Body of pancreas (tissue), 4 donors: ENCODE measurements at regions not wholly inside any gene's neighbourhood (a gene's known extent, or its start where the extent isn't known, plus 50 kb on each side); places are given as distances from the start of the nearest gene placed in this dataset.
A peak's percentile ranks its signal among the peaks of the same experiment; 100 is the strongest.

Source experiments
- ATAC-seq: fragments of 150-250 bp; one replicate; pipeline ENCODE4 v1.9.1; 2016
- DNase-seq, 4 donors: peaks; one replicate each; pipeline ENCODE4 v3.0.0-alpha.2; 2019
- H3K27ac ChIP-seq, 4 donors: fragments of 200-600 bp; sonication (generic); 1 replicate in 3 of 4; 2 replicates in 1 of 4; pipeline versions ENCODE4 v1.5.1 to v1.6.1; 2016 to 2019; ENCODE audit warnings: mild to moderate bottlenecking in 1 of 4, mixed read lengths in 1 of 4, moderate library complexity in 1 of 4
- H3K27me3 ChIP-seq, 2 donors: fragments of 200-600 bp; sonication (generic); one replicate each; pipeline ENCODE4 v1.6.0; 2016; ENCODE audit warnings: mild to moderate bottlenecking in 1 of 2
- H3K36me3 ChIP-seq, 2 donors: fragments of 200-600 bp; sonication (generic); replicated peaks in 1 of 2; 2 replicates each; pipeline ENCODE4 v1.5.1; 2016; ENCODE audit warnings: low read depth in 2 of 2; ENCODE audit not compliant: insufficient read depth in 1 of 2
- H3K4me1 ChIP-seq: fragments of 200-600 bp; sonication (generic); one replicate; pipeline ENCODE4 v1.6.0; 2016
- H3K4me3 ChIP-seq, 2 donors: fragments of 200-600 bp; sonication (generic); 1 replicate in 1 of 2; 2 replicates in 1 of 2; pipeline ENCODE4 v1.5.1; 2016 to 2019
- H3K9me3 ChIP-seq, 3 donors: fragments of 200-600 bp; sonication (generic); 1 replicate in 2 of 3; 2 replicates in 1 of 3; pipeline ENCODE4 v1.5.1; 2016
- POLR2A ChIP-seq, 3 donors: fragments of 450-650 bp; IDR thresholded peaks; one replicate each; pipeline ENCODE4 v1.6.1; 2016; ENCODE audit warnings: antibody characterized with exemption in 3 of 3, mild to moderate bottlenecking in 2 of 3
- WGBS, 2 donors: methylation state at CpG; one replicate each; pipeline ENCODE4 v1.1.5; 2017; 5-methylcytosine and 5-hydroxymethylcytosine counted together
- intact Hi-C: fragments of 100-400 bp; cut with DNase I; formaldehyde crosslinking; loops from one replicate; pipeline ENCODE4 v1.15.1; 2023
- TF ChIP-seq, protein P1 (sequence below), 7 experiments: fragments of 450-650 bp in 4 of 7; fragments of 200-600 bp in 3 of 7; sonication (generic) in 3 of 7; IDR thresholded peaks; one replicate each; pipeline ENCODE4 v1.5.1; 2016 to 2019; ENCODE audit warnings: antibody characterized with exemption in 7 of 7

DNA sequence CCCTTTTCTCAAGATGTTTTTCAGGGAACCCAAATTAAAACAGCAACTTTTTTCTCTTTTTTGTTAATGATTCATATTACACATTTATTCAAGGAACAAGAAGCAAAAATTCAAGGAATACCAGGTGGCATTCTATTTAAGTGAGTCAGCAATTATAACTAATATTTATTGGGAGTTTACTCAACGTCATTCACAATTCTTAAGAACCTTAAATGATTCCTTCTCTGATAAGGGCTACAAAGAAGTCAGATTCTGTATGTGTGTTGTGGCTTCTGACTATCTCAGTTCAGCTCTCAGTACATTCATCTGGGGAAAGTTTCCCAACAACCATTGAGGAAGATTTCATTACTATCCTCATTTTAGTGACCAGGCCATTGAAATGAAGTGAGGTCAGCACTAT, 470.7 kb upstream of the AKR1E2 start:
- Histone ChIP-seq H3K27ac (no peak overlapping the region), H3K36me3 (no peaks in the 10 kb centered on the region), H3K27me3 (peaks cover 0 to 5% of the 10 kb centered on the region in 2 donors), H3K9me3 (no peaks in the 10 kb centered on the region), H3K4me3 (no peak overlapping the region), H3K4me1 (peaks cover 12% of the 10 kb centered on the region)
- DNase-seq = no peak
- WGBS, 2 donors = 33 to 50% methylated on average over 1 of the region's 1 CpG
- intact Hi-C loops = no loop called here
- ATAC-seq = no peak
- TF ChIP-seq, protein P1, sequence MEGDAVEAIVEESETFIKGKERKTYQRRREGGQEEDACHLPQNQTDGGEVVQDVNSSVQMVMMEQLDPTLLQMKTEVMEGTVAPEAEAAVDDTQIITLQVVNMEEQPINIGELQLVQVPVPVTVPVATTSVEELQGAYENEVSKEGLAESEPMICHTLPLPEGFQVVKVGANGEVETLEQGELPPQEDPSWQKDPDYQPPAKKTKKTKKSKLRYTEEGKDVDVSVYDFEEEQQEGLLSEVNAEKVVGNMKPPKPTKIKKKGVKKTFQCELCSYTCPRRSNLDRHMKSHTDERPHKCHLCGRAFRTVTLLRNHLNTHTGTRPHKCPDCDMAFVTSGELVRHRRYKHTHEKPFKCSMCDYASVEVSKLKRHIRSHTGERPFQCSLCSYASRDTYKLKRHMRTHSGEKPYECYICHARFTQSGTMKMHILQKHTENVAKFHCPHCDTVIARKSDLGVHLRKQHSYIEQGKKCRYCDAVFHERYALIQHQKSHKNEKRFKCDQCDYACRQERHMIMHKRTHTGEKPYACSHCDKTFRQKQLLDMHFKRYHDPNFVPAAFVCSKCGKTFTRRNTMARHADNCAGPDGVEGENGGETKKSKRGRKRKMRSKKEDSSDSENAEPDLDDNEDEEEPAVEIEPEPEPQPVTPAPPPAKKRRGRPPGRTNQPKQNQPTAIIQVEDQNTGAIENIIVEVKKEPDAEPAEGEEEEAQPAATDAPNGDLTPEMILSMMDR (IDR thresholded peaks at IDR 0.05) = no peak

- Histone ChIP-seq H3K4me1 (peaks cover 12% of the 10 kb centered on the region), H3K4me3 (no peak overlapping the region), H3K36me3 (no peaks in the 10 kb centered on the region), H3K27me3 (peaks cover 0 to 5% of the 10 kb centered on the region in 2 donors), H3K9me3 (no peaks in the 10 kb centered on the region), H3K27ac (peak overlapping the region in 1 of 4 donors; percentile 22)
- intact Hi-C loops = no loop called here
- WGBS, 2 donors = 56 to 69% methylated on average over 7 of the region's 7 CpGs
- TF ChIP-seq POLR2A (IDR thresholded peaks at IDR 0.05) = no peak
- TF ChIP-seq, protein P1 (IDR thresholded peaks at IDR 0.05) = no peak
- ATAC-seq (no peak), DNase-seq (no peak)
Observed at GRCh38 chr10:4354382-4354812, 471.6 kb upstream of the AKR1E2 start.

- H3K4me1 ChIP-seq = peaks cover 12% of the 10 kb centered on the region
- peak overlapping the region in 1 of 4 donors; percentile 22 for H3K27ac ChIP-seq
- peaks cover 0 to 5% of the 10 kb centered on the region in 2 donors for H3K27me3 ChIP-seq
- TF ChIP-seq POLR2A (IDR thresholded peaks at IDR 0.05) = no peak
- TF ChIP-seq, protein P1 (IDR thresholded peaks at IDR 0.05) = no peak
- WGBS, 2 donors = 0 to 2% methylated on average over 1 of the region's 1 CpG
- peak; percentile 21 for ATAC-seq
- no peak overlapping the region for H3K4me3 ChIP-seq
- no peaks in the 10 kb centered on the region for H3K9me3 ChIP-seq
- H3K36me3 ChIP-seq = no peaks in the 10 kb centered on the region
- intact Hi-C loops = no loop called here
- DNase-seq = no peak
Observed at GRCh38 chr10:4353964-4354363, 472.0 kb upstream of the AKR1E2 start.

- 33 to 34% methylated on average over 11 of the region's 11 CpGs for WGBS, 2 donors
- Histone ChIP-seq H3K4me1 (peaks cover 12% of the 10 kb centered on the region), H3K27ac (peak overlapping the region in 1 of 4 donors; percentile 22), H3K36me3 (no peaks in the 10 kb centered on the region), H3K27me3 (no peaks in the 10 kb centered on the region), H3K9me3 (no peaks in the 10 kb centered on the region), H3K4me3 (no peak overlapping the region)
- DNase-seq (no peak), ATAC-seq (peak; percentile 4)
- intact Hi-C loops = no loop called here
- TF ChIP-seq, protein P1 (IDR thresholded peaks at IDR 0.05) = no peak
- TF ChIP-seq POLR2A (IDR thresholded peaks at IDR 0.05) = no peak
Observed at GRCh38 chr10:4353059-4353655, 472.9 kb upstream of the AKR1E2 start.

DNA sequence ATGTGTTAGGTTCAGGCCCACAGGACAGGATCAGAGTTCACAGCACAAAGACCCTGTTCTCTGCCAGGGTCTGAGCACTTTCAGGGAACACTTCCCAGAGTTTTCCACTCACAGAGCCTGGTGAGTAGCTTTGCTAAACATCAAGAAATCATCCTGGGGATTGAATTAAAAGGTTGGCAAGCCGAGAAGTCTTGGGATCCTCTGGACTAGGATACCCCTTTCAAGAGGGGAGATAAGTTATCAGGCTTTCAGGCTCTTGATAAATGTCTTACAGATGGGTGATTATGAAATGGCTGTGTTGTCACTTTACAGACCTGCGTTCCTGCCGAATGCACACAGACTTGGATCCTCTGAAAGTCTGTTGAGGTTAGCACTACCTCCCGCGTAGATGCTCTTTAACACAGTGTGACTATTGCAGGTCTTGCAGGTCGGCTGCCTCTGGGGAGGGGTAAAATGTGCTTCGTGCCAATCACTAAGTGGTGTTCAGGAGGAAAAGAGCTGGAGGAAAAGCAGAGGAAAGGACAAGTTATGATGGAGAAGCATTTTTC, 473.5 kb upstream of the AKR1E2 start:
- DNase-seq (peak in 3 of 4 donors; percentile 36 to 57 (median 37)), ATAC-seq (peak; percentile 50)
- 22 to 25% methylated on average over 7 of the region's 7 CpGs for WGBS, 2 donors
- Histone ChIP-seq H3K27me3 (no peaks in the 10 kb centered on the region), H3K27ac (no peak overlapping the region), H3K4me3 (no peak overlapping the region), H3K9me3 (no peaks in the 10 kb centered on the region), H3K4me1 (peaks cover 12% of the 10 kb centered on the region), H3K36me3 (no peaks in the 10 kb centered on the region)
- intact Hi-C loops = no loop called here
- TF ChIP-seq POLR2A (IDR thresholded peaks at IDR 0.05) = no peak
- TF ChIP-seq, protein P1 (IDR thresholded peaks at IDR 0.05) = no peak
